Astrocyte of the cerebellum (primary cell): ENCODE measurements at regions not wholly inside any gene's neighbourhood (a gene's known extent, or its start where the extent isn't known, plus 50 kb on each side); places are given as distances from the start of the nearest gene placed in this dataset.

ENCODE experiments used
- DNase-seq: peaks from one replicate; pipeline ENCODE4 v3.0.0-alpha.2; 2011; ENCODE audit warnings: low read depth
- H3K4me3 ChIP-seq: 2 replicates; pipeline ENCODE4 v1.5.1; 2011; ENCODE audit warnings: mild to moderate bottlenecking, low read depth, low read length, moderate library complexity
- in situ Hi-C: cut with HindIII; loops from 2 replicates; pipeline ENCODE4 v1.10.0; 2017; ENCODE audit warnings: low sequenced_read_pairs
- TF ChIP-seq, protein P1 (sequence below): IDR thresholded peaks from 2 replicates; pipeline ENCODE4 v1.5.1; 2012; ENCODE audit warnings: low read length, low read depth, moderate library complexity, mild to moderate bottlenecking; ENCODE audit errors: missing control alignments

DNA sequence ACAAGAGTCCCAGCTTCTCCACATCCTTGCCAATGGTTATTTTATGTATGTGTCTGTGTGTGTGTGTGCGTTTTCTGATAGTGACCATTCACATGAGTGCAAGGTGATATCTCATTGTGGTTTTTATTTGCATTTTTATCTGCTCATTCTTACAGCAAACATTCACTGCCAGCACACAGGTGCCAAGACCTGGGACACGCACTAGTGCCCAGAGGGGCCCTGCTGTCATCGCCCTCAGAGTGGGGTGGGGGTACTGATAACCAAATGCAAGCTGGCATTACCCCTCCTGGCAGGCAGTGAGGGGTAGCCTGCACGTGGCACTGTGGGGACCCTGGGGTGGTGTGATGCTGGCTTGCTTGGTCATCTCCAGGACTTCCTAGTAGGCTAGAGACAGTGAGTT, 285.4 kb downstream of the LPIN1 start:
- in situ Hi-C loops: no loop called here
- TF ChIP-seq, protein P1, sequence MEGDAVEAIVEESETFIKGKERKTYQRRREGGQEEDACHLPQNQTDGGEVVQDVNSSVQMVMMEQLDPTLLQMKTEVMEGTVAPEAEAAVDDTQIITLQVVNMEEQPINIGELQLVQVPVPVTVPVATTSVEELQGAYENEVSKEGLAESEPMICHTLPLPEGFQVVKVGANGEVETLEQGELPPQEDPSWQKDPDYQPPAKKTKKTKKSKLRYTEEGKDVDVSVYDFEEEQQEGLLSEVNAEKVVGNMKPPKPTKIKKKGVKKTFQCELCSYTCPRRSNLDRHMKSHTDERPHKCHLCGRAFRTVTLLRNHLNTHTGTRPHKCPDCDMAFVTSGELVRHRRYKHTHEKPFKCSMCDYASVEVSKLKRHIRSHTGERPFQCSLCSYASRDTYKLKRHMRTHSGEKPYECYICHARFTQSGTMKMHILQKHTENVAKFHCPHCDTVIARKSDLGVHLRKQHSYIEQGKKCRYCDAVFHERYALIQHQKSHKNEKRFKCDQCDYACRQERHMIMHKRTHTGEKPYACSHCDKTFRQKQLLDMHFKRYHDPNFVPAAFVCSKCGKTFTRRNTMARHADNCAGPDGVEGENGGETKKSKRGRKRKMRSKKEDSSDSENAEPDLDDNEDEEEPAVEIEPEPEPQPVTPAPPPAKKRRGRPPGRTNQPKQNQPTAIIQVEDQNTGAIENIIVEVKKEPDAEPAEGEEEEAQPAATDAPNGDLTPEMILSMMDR: no peak
- H3K4me3 ChIP-seq: no peak overlapping the region
- DNase-seq: no peak

DNA sequence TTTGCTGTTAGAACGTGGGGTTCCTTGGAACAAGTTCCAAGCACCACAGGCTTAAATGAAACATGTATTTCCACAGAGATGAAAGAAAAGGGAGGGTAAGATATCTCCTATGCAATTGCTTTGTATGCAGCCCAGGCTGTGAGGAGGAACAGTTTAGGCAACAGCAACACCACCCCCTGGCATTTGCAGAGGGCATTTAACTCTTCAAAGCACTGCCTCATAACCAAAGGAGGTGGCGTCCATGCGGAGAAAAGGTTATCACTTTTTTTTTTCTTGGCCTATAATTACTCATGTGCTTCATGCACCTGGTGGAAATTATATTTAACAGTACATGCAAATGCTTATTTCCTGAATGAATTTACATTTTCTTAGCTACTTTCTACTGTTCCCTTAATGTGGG, 286.0 kb downstream of the LPIN1 start:
- TF ChIP-seq, protein P1: peak; percentile 18
- no peak overlapping the region for H3K4me3 ChIP-seq
- in situ Hi-C loops: no loop called here
- peak; percentile 16 for DNase-seq

DNA sequence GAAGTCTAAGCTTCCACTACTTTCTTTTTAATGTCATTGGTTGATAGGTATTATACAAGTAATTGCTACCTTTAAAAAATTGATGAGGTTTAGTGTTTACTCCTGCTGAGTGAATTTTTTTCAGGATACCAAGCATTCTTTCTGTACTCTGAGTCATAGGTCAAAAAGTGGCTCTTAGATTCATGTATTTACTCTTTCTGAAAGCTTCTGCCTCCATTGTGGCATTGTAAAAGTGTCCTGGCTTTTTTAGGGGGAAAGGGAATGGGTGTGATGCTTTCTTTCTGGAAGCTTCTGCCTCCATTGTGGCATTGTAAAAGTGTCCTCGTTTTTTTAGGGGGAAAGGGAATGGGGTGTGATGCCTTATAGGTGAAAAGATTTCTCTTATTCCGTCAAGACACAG, 286.5 kb downstream of the LPIN1 start:
- no peak for DNase-seq
- TF ChIP-seq, protein P1: no peak
- in situ Hi-C loops: no loop called here
- no peak overlapping the region for H3K4me3 ChIP-seq

DNA sequence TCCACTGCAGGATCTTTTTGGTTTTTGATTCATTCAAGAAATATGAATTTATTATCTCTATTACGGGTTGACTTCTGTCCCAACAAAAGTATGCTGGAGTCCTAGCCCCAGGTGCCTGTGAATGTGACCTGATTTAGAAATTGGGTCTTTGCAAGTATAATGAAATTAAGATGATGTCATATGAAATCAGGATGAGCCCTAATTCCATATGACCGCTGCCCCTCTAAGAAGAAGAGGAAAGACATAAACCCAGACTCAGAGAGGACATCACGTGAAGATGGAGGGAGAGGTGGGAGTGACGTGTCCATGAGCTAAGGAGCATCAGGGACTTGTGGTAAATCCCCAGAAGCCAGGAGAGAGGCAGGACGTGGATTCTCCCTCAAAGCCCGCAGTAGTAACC, 287.1 kb downstream of the LPIN1 start:
- in situ Hi-C loops: no loop called here
- no peak overlapping the region for H3K4me3 ChIP-seq
- no peak for DNase-seq
- TF ChIP-seq, protein P1: no peak

DNA sequence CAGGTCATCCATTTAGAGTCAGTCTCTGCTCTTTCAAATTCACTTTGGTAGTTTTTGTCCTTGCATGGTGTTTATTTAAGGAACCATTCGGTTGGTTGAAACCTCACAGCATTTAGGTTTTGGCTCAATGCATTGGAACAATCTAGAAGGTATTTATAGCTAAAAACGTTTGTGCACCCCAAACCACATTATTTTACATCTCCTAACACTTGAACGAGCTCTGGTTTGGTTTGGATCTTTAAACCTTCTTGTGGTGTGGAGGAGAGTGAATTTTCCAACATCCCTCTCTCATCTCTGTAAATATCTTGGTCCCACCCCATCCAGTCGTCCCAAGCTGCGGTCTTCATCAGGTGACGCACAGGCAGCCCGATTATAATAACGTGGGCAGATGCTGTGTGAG, 287.9 kb downstream of the LPIN1 start:
- in situ Hi-C loops: no loop called here
- no peak for DNase-seq
- TF ChIP-seq, protein P1: no peak
- H3K4me3 ChIP-seq: no peak overlapping the region

DNA sequence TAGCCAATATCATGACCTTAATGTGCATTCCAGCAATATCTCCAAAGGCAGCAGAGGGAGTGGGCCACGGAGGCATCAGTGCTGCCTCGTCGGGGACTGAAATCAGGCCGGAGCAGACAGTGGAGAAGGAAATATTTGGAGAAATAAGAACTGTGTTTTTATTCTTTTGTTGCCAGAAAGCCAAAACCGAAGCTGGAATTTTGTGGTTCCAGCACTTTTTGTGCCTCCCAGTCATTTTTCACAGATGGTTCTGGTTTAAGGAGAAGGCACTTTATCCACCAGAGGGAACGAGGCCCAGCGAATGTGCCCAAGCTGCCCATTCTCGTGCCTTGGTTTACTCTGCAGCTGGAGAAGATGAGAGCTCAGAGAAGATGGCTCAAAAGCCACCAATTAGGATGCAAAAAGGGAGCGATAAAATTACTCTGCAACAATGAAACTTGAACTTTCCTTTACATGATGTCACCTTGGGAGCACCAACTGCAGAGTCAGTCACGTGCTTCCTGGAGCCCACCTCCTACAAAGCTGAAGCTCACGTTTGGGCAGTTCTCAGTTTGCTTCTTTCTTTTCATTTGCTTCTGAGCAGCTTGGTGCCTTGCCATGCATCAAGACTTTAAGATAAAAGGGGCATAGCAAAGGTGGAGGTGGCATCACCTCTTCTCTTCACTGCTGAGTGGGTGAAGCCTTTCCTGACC, 288.7 kb downstream of the LPIN1 start:
- H3K4me3 ChIP-seq: no peak overlapping the region
- in situ Hi-C loops: no loop called here
- TF ChIP-seq, protein P1: no peak
- no peak for DNase-seq
